ENCODE measurements at regions not wholly inside any gene's neighbourhood (a gene's known extent, or its start where the extent isn't known, plus 50 kb on each side); places are given as distances from the start of the nearest gene placed in this dataset.

DNA sequence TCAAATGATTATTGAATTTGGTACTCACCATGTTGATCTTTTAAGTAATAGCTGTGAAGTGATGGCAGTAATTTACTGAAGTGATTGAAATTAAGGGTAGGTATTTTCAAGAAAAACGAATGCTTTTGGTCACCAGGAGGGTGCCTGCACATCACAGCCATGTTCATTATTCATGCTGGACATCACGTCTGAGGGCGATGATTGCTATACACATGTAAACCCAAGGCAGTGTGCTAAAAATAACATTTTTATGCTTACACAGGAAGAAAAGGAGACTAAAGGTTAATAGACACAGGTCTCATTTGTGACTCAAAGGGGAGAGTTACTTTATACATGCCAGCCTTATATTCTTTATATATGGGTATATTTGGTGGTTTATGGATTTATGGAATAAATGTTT is 1146.0 kb downstream of the NLGN4X start:
- Histone ChIP-seq H3K4me3 (ENCODE audit: low read depth, low read length) (no peak overlapping the region), H3K36me3 (no peaks in the 10 kb centered on the region), H3K27me3 (no peaks in the 10 kb centered on the region), H3K4me1 (no peaks in the 10 kb centered on the region), H3K9me3 (no peaks in the 10 kb centered on the region)
- DNase-seq: no peak
- TF ChIP-seq, protein P1, sequence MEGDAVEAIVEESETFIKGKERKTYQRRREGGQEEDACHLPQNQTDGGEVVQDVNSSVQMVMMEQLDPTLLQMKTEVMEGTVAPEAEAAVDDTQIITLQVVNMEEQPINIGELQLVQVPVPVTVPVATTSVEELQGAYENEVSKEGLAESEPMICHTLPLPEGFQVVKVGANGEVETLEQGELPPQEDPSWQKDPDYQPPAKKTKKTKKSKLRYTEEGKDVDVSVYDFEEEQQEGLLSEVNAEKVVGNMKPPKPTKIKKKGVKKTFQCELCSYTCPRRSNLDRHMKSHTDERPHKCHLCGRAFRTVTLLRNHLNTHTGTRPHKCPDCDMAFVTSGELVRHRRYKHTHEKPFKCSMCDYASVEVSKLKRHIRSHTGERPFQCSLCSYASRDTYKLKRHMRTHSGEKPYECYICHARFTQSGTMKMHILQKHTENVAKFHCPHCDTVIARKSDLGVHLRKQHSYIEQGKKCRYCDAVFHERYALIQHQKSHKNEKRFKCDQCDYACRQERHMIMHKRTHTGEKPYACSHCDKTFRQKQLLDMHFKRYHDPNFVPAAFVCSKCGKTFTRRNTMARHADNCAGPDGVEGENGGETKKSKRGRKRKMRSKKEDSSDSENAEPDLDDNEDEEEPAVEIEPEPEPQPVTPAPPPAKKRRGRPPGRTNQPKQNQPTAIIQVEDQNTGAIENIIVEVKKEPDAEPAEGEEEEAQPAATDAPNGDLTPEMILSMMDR (IDR thresholded peaks at IDR 0.05; ENCODE audit: low read depth, low read length): no peak

DNA sequence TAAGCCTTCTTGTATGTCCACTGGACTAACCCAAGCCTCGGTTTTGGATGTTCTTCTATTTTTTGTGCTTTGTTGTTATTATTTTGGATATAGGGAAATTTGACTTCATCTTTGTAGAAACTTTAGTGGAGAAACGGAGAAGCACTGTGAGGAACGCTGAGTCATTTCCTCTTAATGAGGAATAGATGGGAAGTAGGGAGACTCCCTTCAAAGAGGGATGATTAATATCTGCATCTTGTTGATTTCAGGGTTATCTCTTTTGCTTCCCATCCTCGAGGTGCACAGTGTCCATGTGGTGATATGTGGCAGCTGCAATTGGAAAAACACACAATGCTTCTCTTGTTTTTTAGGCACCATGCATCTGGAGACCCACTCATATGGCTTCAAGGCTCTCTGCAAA is 1147.9 kb downstream of the NLGN4X start:
- no peak overlapping the region for H3K4me3 ChIP-seq (ENCODE audit: low read depth, low read length)
- no peaks in the 10 kb centered on the region for H3K9me3 ChIP-seq
- no peak for DNase-seq
- H3K4me1 ChIP-seq: no peaks in the 10 kb centered on the region
- no peaks in the 10 kb centered on the region for H3K27me3 ChIP-seq
- TF ChIP-seq, protein P1 (IDR thresholded peaks at IDR 0.05; ENCODE audit: low read depth, low read length): no peak
- H3K36me3 ChIP-seq: no peaks in the 10 kb centered on the region

DNA sequence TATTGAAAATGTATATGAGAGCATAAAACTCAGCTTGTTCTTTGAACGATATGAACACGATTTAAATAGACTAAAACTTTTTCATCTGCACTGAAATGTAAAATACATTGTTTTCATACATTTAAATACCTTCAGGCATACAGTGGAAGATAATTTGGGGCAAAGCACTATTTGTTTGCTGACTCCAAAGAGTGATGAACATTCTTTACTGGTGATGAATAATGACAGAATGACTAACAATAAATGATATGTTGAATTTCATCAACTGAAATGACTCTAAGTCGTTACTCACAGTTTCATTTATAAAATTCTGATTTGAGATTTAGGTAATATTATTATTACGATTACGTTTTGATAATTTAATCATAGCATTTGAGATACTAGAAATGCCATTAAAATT is 1160.1 kb downstream of the NLGN4X start:
- no peaks in the 10 kb centered on the region for H3K36me3 ChIP-seq
- no peaks in the 10 kb centered on the region for H3K27me3 ChIP-seq
- no peaks in the 10 kb centered on the region for H3K4me1 ChIP-seq
- TF ChIP-seq, protein P1 (IDR thresholded peaks at IDR 0.05; ENCODE audit: low read depth, low read length): no peak
- H3K9me3 ChIP-seq: no peaks in the 10 kb centered on the region
- no peak overlapping the region for H3K4me3 ChIP-seq (ENCODE audit: low read depth, low read length)
- no peak for DNase-seq

DNA sequence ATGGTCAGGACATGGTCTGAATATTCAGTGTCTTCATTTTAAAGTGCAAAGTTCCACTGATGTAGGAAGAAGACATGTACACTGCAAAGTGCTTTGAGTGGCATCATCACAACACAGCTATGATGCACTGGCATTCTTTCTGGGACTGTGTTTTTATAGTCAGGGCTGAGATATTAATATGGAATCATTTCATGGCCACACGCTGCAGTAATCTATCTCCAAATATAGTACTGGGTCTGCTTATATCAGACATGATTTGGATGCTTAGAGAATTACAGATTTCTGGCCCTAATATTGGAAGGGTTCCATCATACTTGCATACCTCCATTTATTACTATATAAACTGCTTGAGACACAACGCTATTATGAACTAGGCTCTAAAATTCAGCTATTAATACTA is 1170.9 kb downstream of the NLGN4X start:
- TF ChIP-seq, protein P1 (IDR thresholded peaks at IDR 0.05; ENCODE audit: low read depth, low read length): no peak
- no peak for DNase-seq
- Histone ChIP-seq H3K27me3 (no peaks in the 10 kb centered on the region), H3K9me3 (no peaks in the 10 kb centered on the region), H3K36me3 (no peaks in the 10 kb centered on the region), H3K4me1 (no peaks in the 10 kb centered on the region), H3K4me3 (ENCODE audit: low read depth, low read length) (no peak overlapping the region)

DNA sequence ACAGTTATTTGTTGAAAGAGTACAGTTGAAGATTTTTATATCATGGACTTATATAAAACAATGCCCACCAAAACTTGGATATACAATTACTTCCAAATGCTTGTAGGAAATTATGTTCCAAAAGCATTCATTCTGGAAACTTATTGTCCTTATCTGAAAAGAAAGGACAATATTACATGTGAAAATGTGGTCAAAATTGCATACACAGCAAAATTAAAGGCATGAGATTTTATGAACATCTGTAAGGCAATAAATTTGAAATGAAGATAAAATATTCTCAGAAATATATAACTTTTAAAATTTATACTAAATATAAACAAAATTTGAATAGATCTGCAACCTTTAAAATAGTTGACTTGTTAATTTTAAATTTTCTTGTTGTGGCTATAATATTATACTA is 1173.8 kb downstream of the NLGN4X start:
- TF ChIP-seq, protein P1 (IDR thresholded peaks at IDR 0.05; ENCODE audit: low read depth, low read length): no peak
- Histone ChIP-seq H3K9me3 (no peaks in the 10 kb centered on the region), H3K27me3 (no peaks in the 10 kb centered on the region), H3K4me1 (no peaks in the 10 kb centered on the region), H3K36me3 (no peaks in the 10 kb centered on the region), H3K4me3 (ENCODE audit: low read depth, low read length) (no peak overlapping the region)
- no peak for DNase-seq

DNA sequence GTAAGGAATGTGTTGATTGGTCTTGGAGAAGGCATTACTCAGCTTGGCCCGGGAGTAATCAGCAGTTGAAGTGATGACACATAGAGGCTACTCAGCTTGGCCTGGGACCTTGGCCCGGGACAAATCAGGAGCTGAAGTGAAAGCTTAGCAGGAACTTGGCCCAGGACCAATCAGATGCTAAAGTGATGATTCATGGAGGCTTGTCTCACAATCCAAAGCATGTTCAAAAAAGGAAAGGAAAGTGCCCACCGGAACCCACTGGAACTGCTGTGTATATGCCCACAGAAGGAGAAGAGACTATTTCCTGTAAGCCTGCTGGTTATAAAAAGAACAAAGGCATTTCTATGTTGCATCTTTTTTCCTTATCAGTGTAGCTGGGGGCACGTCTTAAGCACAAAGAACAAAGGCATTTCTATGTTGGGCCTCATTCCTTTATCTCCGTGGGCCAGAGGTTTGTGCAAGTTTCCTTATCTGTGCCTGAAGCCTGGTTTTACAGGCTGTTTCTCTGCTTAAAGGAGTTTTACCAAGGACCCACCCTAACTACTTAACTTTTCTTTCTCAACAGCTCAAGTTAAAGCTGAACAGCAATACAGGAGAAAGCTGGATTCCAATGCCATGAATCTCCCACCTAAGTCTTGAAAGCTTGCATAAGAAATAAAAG is 1176.7 kb downstream of the NLGN4X start:
- Histone ChIP-seq H3K4me1 (no peaks in the 10 kb centered on the region), H3K9me3 (no peaks in the 10 kb centered on the region), H3K36me3 (no peaks in the 10 kb centered on the region), H3K27me3 (no peaks in the 10 kb centered on the region), H3K4me3 (ENCODE audit: low read depth, low read length) (no peak overlapping the region)
- no peak for DNase-seq
- TF ChIP-seq, protein P1 (IDR thresholded peaks at IDR 0.05; ENCODE audit: low read depth, low read length): no peak

All from BE2C (cell line).